ENCODE measurements at regions not wholly inside any gene's neighbourhood (a gene's known extent, or its start where the extent isn't known, plus 50 kb on each side); places are given as distances from the start of the nearest gene placed in this dataset.

DNA sequence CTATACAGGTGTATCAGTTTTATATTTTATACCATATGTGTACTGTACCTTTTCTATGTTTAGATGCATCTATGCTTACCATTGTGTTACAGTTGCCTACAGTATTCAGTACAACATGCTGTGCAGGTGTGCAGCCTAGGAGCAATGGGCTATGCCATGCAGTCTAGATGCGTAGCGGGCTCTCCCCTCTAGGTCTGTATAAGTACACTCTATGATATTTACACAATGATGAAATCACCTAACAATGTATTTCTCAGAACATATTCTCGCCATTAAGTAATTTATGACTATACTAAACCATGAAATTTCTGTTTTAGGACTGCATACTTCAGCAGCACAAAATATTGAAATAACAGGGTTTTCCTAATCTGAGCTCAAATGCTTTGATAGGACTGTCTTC, 179.6 kb downstream of the RFC3 start:
- no peak for DNase-seq (ENCODE audit: extremely low read depth, low read depth)
- no peak overlapping the region for H3K4me3 ChIP-seq (replicated peaks; ENCODE audit: low read depth, low read length)
- TF ChIP-seq, protein P1, sequence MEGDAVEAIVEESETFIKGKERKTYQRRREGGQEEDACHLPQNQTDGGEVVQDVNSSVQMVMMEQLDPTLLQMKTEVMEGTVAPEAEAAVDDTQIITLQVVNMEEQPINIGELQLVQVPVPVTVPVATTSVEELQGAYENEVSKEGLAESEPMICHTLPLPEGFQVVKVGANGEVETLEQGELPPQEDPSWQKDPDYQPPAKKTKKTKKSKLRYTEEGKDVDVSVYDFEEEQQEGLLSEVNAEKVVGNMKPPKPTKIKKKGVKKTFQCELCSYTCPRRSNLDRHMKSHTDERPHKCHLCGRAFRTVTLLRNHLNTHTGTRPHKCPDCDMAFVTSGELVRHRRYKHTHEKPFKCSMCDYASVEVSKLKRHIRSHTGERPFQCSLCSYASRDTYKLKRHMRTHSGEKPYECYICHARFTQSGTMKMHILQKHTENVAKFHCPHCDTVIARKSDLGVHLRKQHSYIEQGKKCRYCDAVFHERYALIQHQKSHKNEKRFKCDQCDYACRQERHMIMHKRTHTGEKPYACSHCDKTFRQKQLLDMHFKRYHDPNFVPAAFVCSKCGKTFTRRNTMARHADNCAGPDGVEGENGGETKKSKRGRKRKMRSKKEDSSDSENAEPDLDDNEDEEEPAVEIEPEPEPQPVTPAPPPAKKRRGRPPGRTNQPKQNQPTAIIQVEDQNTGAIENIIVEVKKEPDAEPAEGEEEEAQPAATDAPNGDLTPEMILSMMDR (IDR thresholded peaks at IDR 0.05; ENCODE audit: low read depth, low read length, missing control alignments): no peak

DNA sequence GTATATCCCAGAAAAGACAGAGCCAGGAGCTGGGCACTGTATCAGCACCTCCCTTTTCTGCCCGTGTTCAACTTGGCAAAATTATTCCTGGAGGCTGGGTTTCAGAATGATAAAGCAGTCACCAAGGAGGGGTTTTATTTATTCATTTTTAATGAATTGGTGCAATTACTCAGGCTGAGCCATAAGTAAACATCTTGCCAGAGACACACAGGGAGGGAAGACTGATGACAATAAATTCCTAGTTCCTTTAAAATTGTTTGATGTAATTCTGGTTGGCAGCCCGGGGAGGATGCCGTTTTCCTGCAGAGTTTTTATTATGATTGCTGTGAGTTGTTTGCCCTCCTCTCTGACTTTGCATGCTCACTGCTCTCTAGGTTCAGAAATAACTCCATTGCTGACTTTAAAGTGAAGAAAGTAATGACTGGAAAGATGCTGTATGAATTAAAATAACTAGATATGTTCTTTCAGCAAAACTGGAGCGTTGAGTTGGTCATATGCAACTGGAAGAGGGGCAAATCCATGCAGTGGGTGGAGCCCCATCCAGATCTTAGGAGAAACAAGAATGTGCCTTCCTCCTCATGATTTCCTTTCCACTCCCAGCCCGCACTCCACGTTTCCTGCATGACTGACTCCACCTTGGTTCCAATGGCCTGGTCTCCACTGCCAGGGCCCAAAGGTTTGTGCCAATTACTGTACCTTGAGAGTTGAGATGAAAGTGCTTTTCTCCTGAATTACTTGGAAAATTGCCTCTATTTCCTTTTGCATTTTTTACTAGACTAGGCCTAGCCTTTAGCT, 182.1 kb downstream of the RFC3 start:
- no peak for DNase-seq (ENCODE audit: extremely low read depth, low read depth)
- TF ChIP-seq, protein P1 (IDR thresholded peaks at IDR 0.05; ENCODE audit: low read depth, low read length, missing control alignments): no peak

DNA sequence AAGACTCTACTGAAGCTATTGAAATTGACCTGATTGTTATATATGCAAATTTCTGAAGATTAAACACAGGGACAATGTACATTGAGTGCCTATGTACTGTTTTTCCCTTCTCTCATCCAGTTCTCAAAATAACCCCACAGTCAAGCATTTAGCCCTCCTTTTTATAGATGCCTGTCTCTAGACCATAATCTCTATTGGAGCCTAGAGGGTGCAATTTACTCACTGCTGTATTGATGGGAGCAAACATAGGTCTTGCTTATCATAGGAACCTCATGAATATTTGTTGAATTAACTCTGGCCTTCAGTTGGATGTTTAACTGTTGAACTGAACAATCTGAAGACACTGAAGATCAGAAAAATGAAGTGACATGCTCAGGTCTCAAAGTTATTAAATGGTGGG, 183.0 kb downstream of the RFC3 start:
- TF ChIP-seq, protein P1 (IDR thresholded peaks at IDR 0.05; ENCODE audit: low read depth, low read length, missing control alignments): no peak
- no peak overlapping the region for H3K4me3 ChIP-seq (replicated peaks; ENCODE audit: low read depth, low read length)
- no peak for DNase-seq (ENCODE audit: extremely low read depth, low read depth)

More for the DNA sequence above, 182.1 kb downstream of the RFC3 start:
- H3K4me3 ChIP-seq (replicated peaks; ENCODE audit: low read depth, low read length): no peak overlapping the region

DNA sequence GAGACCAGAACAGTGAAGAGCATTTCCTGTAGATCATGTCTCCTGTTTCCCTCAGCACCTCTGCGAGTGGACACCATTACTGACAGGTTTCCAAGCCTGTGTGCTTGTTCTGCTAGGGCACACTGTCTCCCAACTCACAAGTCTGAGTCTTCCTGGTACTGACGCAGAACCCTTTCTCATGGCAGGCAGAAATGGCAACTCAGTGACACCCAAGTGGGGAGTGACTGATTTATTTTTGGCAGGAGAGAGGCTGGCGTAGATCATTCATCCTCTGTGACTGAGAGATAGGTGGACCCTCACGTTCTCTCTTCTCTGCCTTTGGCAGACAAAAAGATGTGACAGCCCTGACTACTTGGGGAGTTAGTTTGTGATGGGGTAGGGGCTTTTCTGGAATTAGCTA, 183.4 kb downstream of the RFC3 start:
- TF ChIP-seq, protein P1 (IDR thresholded peaks at IDR 0.05; ENCODE audit: low read depth, low read length, missing control alignments): no peak
- DNase-seq (ENCODE audit: extremely low read depth, low read depth): no peak
- no peak overlapping the region for H3K4me3 ChIP-seq (replicated peaks; ENCODE audit: low read depth, low read length)

DNA sequence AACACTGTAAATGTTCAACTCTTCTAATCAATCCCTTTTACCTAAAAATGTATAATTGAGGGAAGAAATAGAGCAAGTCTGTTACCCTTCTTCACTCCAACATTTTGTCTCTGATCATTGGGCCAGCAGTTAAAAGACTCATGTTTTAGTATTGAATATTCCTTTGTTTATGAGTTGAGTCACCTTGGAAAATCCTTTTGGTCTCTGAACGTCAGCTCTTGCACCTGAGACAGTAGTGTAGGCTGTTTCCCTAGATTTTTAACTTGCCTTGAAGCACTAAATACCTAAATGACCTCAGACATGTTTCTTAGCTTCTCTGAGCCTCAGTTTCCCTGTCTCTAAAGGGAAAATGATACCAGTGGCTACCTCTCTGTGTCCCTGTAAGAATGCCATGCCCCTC, 184.2 kb downstream of the RFC3 start:
- no peak for DNase-seq (ENCODE audit: extremely low read depth, low read depth)
- TF ChIP-seq, protein P1 (IDR thresholded peaks at IDR 0.05; ENCODE audit: low read depth, low read length, missing control alignments): no peak

DNA sequence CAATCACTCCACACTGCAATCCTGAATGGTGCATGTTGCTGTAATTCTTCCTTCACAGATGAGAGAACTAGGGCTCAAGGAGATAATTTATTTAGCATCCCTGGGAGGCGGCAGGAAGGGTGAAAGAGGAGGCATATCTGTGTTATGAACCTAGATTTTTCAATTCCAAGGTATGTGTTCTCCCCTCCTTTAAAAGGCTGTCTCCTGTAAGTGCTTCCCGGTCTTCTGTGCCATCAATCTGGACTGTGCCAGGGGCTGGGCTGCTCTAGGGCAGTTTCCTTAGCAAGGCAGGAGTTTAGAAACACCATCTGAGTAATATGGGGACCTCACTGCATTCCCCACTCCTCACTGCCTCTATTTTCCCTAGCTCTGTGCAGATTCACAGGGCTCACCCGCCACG, 185.0 kb downstream of the RFC3 start:
- TF ChIP-seq, protein P1 (IDR thresholded peaks at IDR 0.05; ENCODE audit: low read depth, low read length, missing control alignments): no peak
- DNase-seq (ENCODE audit: extremely low read depth, low read depth): no peak
- H3K4me3 ChIP-seq (replicated peaks; ENCODE audit: low read depth, low read length): no peak overlapping the region

More for the DNA sequence above, 184.2 kb downstream of the RFC3 start:
- H3K4me3 ChIP-seq (replicated peaks; ENCODE audit: low read depth, low read length): no peak overlapping the region
